Transverse colon (tissue), 4 donors: ENCODE measurements at regions not wholly inside any gene's neighbourhood (a gene's known extent, or its start where the extent isn't known, plus 50 kb on each side); places are given as distances from the start of the nearest gene placed in this dataset.

Experiments
- DNase-seq: peaks from one replicate; pipeline ENCODE4 v3.0.0-alpha.2; 2019
- H3K27ac ChIP-seq, 4 donors: fragments of 200-600 bp; sonication (generic); 2 replicates each; pipeline ENCODE4 v1.5.1; 2016 to 2018; ENCODE audit warnings: inconsistent platforms in 4 of 4
- H3K27me3 ChIP-seq: fragments of 200-600 bp; sonication (generic); 2 replicates; pipeline ENCODE4 v1.5.1; 2017; ENCODE audit warnings: inconsistent platforms
- H3K36me3 ChIP-seq, 4 donors: fragments of 200-600 bp; sonication (generic); 2 replicates each; pipeline ENCODE4 v1.5.1; 2017 to 2019; ENCODE audit warnings: inconsistent platforms in 4 of 4
- H3K4me1 ChIP-seq, 4 donors: fragments of 200-600 bp; sonication (generic); 2 replicates each; pipeline ENCODE4 v1.5.1; 2017 to 2020; ENCODE audit warnings: inconsistent platforms in 4 of 4
- H3K4me3 ChIP-seq, 4 donors: fragments of 200-600 bp; sonication (generic); 1 replicate in 1 of 4; 2 replicates in 3 of 4; pipeline versions ENCODE4 v1.5.1 to v1.6.1; 2017 to 2019; ENCODE audit warnings: inconsistent platforms in 4 of 4
- H3K9me3 ChIP-seq, 2 donors: fragments of 200-600 bp; sonication (generic); 2 replicates each; pipeline ENCODE4 v1.5.1; 2017 to 2019; ENCODE audit warnings: inconsistent platforms in 2 of 2
- CTCF ChIP-seq, 5 experiments: fragments of 200-600 bp in 3 of 5; fragments of 450-650 bp in 2 of 5; sonication (generic) in 3 of 5; IDR thresholded peaks; 1 replicate in 2 of 5; 2 replicates in 3 of 5; pipeline ENCODE4 v1.5.1; 2016 to 2017; ENCODE audit warnings: antibody characterized with exemption in 5 of 5, inconsistent platforms in 3 of 5, mild to moderate bottlenecking in 2 of 5, moderate library complexity in 1 of 5
- EP300 ChIP-seq: sonication (generic); formaldehyde crosslinking; IDR thresholded peaks from one replicate; pipeline ENCODE4 v1.6.1; 2017; ENCODE audit warnings: antibody characterized with exemption, low read depth
- POLR2A ChIP-seq: fragments of 450-650 bp; IDR thresholded peaks from one replicate; pipeline ENCODE4 v1.6.1; 2016; ENCODE audit warnings: antibody characterized with exemption, mild to moderate bottlenecking, moderate library complexity
- POLR2AphosphoS5 ChIP-seq, 3 donors: sonication (generic); formaldehyde crosslinking; IDR thresholded peaks; one replicate each; pipeline ENCODE4 v1.6.1; 2016; ENCODE audit warnings: antibody characterized with exemption in 3 of 3
- WGBS, 2 donors: methylation state at CpG; one replicate each; pipeline ENCODE4 v1.1.5; 2018; ENCODE audit warnings: low coverage in 1 of 2; 5-methylcytosine and 5-hydroxymethylcytosine counted together
- in situ Hi-C, 4 donors: fragments of 200-750 bp; cut with MboI; loops; one replicate each; pipeline versions ENCODE4 v1.15.0 to v1.15.1; 2017; ENCODE audit warnings: low sequenced_read_pairs in 3 of 4, low pct_ligation_motif_present in 1 of 4, low pct_unique_long_range_greater_than_20kb in 1 of 4
- intact Hi-C: fragments of 100-400 bp; cut with DNase I; formaldehyde crosslinking; loops from one replicate; pipeline ENCODE4 v1.15.1; 2023; ENCODE audit warnings: low total_unique reads

- no peak for DNase-seq
- Histone ChIP-seq H3K27ac (no peak overlapping the region), H3K36me3 (no peaks in the 10 kb centered on the region), H3K4me3 (no peak overlapping the region), H3K9me3 (no peaks in the 10 kb centered on the region), H3K4me1 (peaks cover 0 to 17% (median 0%) of the 10 kb centered on the region in 4 donors), H3K27me3 (no peaks in the 10 kb centered on the region)
- intact Hi-C loops (no loop called here), in situ Hi-C loops (loop anchor here in 3 of 4 donors (10.0 to 25.0 kb wide), 3 partner anchors 617 to 880 kb away; no protein-coding TSS in a partner anchor)
- WGBS, 2 donors: 20 to 26% methylated on average over 3 of the region's 3 CpGs
- no peak for TF ChIP-seq POLR2AphosphoS5 (IDR thresholded peaks at IDR 0.05)
- no peak for TF ChIP-seq POLR2A
- no peak for TF ChIP-seq EP300
- peak; percentile 55 to 74 (median 61) for TF ChIP-seq CTCF (IDR thresholded peaks at IDR 0.05)
These were observed 1038.5 kb upstream of the NR2F2 start for GRCh38 chr15:95291898-95292472.

GRCh38 chr15:95292785-95293450, 1037.6 kb upstream of the NR2F2 start:
- intact Hi-C loops (no loop called here), in situ Hi-C loops (loop anchor here in 3 of 4 donors (10.0 to 25.0 kb wide), 3 partner anchors 618 to 881 kb away; no protein-coding TSS in a partner anchor)
- Histone ChIP-seq H3K36me3 (no peaks in the 10 kb centered on the region), H3K9me3 (no peaks in the 10 kb centered on the region), H3K27ac (peak overlapping the region in 2 of 4 donors; percentile 18 to 22), H3K4me3 (no peak overlapping the region), H3K4me1 (peaks cover 0 to 11% (median 0%) of the 10 kb centered on the region in 4 donors), H3K27me3 (no peaks in the 10 kb centered on the region)
- 40 to 52% methylated on average over 5 to 6 of the region's 6 CpGs for WGBS, 2 donors
- DNase-seq: no peak
- no peak for TF ChIP-seq POLR2A
- TF ChIP-seq POLR2AphosphoS5 (IDR thresholded peaks at IDR 0.05): no peak
- no peak for TF ChIP-seq EP300
- TF ChIP-seq CTCF (IDR thresholded peaks at IDR 0.05): no peak

- H3K36me3 ChIP-seq: no peaks in the 10 kb centered on the region
- no peak overlapping the region for H3K4me3 ChIP-seq
- no peaks in the 10 kb centered on the region for H3K27me3 ChIP-seq
- WGBS, 2 donors: 72 to 80% methylated on average over 1 to 6 of the region's 6 CpGs
- in situ Hi-C loops (loop anchor here in 3 of 4 donors (10.0 to 25.0 kb wide), 3 partner anchors 619 to 881 kb away; no protein-coding TSS in a partner anchor), intact Hi-C loops (no loop called here)
- no peak for DNase-seq
- H3K27ac ChIP-seq: peak overlapping the region in 2 of 4 donors; percentile 18 to 22
- TF ChIP-seq POLR2A: no peak
- no peak for TF ChIP-seq POLR2AphosphoS5 (IDR thresholded peaks at IDR 0.05)
- no peak for TF ChIP-seq CTCF (IDR thresholded peaks at IDR 0.05)
- TF ChIP-seq EP300: no peak
- H3K9me3 ChIP-seq: no peaks in the 10 kb centered on the region
- peaks cover 0 to 11% (median 0%) of the 10 kb centered on the region in 4 donors for H3K4me1 ChIP-seq
These were observed 1037.0 kb upstream of the NR2F2 start for GRCh38 chr15:95293456-95294031.

- TF ChIP-seq CTCF (IDR thresholded peaks at IDR 0.05) (no peak), EP300 (no peak), POLR2A (no peak), POLR2AphosphoS5 (IDR thresholded peaks at IDR 0.05) (no peak)
- Histone ChIP-seq H3K4me1 (peaks cover 0 to 11% (median 0%) of the 10 kb centered on the region in 4 donors), H3K9me3 (no peaks in the 10 kb centered on the region), H3K27me3 (no peaks in the 10 kb centered on the region), H3K27ac (no peak overlapping the region), H3K4me3 (no peak overlapping the region), H3K36me3 (no peaks in the 10 kb centered on the region)
- no peak for DNase-seq
- intact Hi-C loops (no loop called here), in situ Hi-C loops (loop anchor here in 3 of 4 donors (10.0 to 25.0 kb wide), 3 partner anchors 621 to 883 kb away; no protein-coding TSS in a partner anchor)
- WGBS, 2 donors: 58 to 67% methylated on average over 6 to 9 of the region's 9 CpGs
These were observed 1035.1 kb upstream of the NR2F2 start for GRCh38 chr15:95295363-95295762.
